ENCODE measurements at regions not wholly inside any gene's neighbourhood (a gene's known extent, or its start where the extent isn't known, plus 50 kb on each side); places are given as distances from the start of the nearest gene placed in this dataset.
A peak's percentile ranks its signal among the peaks of the same experiment; 100 is the strongest.
"Not testable (repeated sequence)": the region's sequence is repeated elsewhere in the genome, so short reads cannot be mapped to it uniquely, and the experiment has no call there.

DNA sequence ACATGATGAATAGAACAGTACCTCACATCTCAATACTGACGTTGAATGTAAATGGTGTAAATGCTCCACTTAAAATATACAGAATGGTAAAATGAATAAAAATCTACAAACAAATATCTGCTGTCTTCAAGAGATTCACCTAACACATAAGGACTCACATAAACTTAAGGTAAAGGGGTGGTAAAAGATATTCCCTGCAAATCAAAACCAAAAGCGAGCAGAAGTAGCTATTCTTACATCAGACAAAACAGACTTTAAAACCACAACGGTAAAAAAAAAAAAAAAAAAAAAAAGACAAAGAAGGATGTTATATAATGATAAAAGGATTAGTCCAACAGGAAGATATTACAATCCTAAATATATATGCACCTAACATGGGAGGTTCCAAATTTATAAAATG is 214.0 kb upstream of the MAST4 start:
- Mint-ChIP-seq H3K36me3 (no peaks in the 10 kb centered on the region), H3K27me3 (no peaks in the 10 kb centered on the region), H3K9me3 (peaks cover 10 to 13% of the 10 kb centered on the region in 2 donors), H3K4me3 (no peak overlapping the region), H3K27ac (no peak overlapping the region), H3K4me1 (no peaks in the 10 kb centered on the region)
- no peak for ATAC-seq (replicated peaks)
- DNase-seq = no peak

DNA sequence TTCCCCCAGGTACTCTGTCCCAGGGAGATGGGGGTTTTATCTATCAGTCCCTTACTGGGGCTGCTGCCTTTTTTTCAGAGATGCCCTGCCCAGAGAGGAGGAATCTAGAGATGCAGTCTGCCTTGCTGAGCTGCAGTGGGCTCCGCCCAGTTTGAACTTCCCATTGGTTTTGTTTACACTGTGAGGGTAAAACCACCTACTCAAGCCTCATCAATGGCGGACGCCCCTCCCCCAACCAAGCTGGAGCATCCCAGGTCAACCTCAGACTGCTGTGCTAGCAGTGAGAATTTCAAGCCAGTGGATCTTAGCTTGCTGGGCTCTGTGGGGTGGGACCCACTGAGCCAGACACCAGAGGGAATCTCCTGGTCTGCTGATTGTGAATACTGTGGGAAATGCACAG is 191.0 kb upstream of the MAST4 start:
- H3K27me3 Mint-ChIP-seq = peaks cover 14 to 22% of the 10 kb centered on the region in 2 donors
- not testable (repeated sequence) for ATAC-seq (replicated peaks); H3K36me3 Mint-ChIP-seq; H3K27ac Mint-ChIP-seq; H3K4me3 Mint-ChIP-seq; DNase-seq
- H3K9me3 Mint-ChIP-seq = peaks cover 7 to 11% of the 10 kb centered on the region in 2 donors
- H3K4me1 Mint-ChIP-seq = peaks cover 10 to 13% of the 10 kb centered on the region in 2 donors

DNA sequence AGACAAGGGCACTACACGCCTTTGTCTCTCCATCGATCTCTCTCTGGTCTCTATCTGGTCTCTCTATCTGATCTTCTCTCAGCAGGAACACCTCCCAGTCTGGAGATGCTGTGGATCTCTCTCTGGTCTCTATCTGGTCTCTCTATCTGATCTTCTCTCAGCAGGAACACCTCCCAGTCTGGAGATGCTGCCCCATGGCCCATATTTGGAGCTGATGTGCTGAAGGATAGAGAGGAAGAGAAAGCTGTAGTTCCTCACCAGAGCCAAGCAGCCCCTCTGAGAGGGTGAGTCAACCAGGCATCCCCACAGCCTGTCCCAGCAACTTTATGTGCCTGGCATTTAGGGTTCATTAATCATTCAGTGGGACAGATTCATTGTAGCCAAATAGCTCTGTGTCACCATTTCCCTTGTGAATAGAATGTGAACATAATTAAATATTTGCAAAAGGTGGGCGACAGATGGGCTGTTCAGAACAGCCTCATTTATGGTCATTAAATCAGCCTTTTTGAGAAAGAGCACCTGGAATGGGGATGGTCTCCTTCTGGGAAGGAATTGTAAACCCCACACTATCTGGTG is 189.3 kb upstream of the MAST4 start:
- peaks cover 0 to 3% of the 10 kb centered on the region in 2 donors for H3K36me3 Mint-ChIP-seq
- DNase-seq (no peak), ATAC-seq (replicated peaks) (peak; percentile 75 to 87)
- peaks cover 7 to 11% of the 10 kb centered on the region in 2 donors for H3K9me3 Mint-ChIP-seq
- no peak overlapping the region for H3K4me3 Mint-ChIP-seq
- H3K4me1 Mint-ChIP-seq = peaks cover 6 to 13% of the 10 kb centered on the region in 2 donors
- H3K27ac Mint-ChIP-seq = no peak overlapping the region
- H3K27me3 Mint-ChIP-seq = peaks cover 14 to 22% of the 10 kb centered on the region in 2 donors

DNA sequence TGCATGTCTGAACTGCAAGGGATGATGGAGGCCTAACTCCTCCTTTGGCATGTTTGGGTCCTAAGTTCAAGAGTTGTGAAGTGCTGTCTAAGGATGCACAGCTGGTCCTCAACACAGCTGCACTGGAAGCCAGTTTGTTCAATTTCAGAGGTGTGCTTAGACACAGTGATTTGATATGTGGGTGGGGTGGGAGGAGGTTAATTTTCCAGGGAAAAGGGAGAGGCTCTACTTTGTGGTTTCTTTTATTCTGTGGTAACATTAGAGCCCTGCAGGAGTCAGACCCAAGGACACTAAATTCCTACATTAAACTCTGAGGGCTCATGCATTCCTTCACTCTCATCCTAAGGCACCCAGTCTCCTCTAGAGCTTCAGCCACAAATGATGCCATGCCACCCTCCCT is 188.4 kb upstream of the MAST4 start:
- Mint-ChIP-seq H3K4me1 (peaks cover 6 to 13% of the 10 kb centered on the region in 2 donors), H3K27ac (no peak overlapping the region), H3K9me3 (peaks cover 7 to 11% of the 10 kb centered on the region in 2 donors), H3K27me3 (peaks cover 14 to 16% of the 10 kb centered on the region in 2 donors), H3K4me3 (no peak overlapping the region), H3K36me3 (peaks cover 0 to 3% of the 10 kb centered on the region in 2 donors)
- no peak for DNase-seq
- ATAC-seq (replicated peaks) = no peak

DNA sequence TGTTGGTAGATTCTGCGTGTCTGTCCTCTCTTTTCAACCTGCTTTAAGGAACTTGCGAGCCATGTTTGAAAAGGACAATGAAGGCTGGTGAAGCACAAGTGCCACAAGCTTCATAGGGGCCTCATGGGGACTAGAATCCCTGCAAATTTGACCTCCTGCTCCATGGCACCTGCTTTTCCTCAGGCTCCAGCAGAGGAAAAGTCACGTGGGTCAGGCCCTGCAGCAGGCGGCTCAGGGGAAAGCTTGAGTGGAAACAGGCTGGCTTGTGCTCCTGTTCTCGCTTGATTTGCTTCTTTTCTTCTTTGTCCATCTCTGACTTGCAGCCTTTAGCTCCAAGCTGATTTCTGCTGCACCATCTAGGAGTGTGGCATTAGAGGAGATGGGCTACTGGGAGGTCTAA is 187.6 kb upstream of the MAST4 start:
- Mint-ChIP-seq H3K36me3 (peaks cover 0 to 3% of the 10 kb centered on the region in 2 donors), H3K27me3 (peaks cover 9 to 16% of the 10 kb centered on the region in 2 donors), H3K4me3 (no peak overlapping the region), H3K9me3 (peaks cover 7 to 9% of the 10 kb centered on the region in 2 donors), H3K27ac (no peak overlapping the region), H3K4me1 (peaks cover 6 to 13% of the 10 kb centered on the region in 2 donors)
- ATAC-seq (replicated peaks) = no peak
- DNase-seq = no peak

DNA sequence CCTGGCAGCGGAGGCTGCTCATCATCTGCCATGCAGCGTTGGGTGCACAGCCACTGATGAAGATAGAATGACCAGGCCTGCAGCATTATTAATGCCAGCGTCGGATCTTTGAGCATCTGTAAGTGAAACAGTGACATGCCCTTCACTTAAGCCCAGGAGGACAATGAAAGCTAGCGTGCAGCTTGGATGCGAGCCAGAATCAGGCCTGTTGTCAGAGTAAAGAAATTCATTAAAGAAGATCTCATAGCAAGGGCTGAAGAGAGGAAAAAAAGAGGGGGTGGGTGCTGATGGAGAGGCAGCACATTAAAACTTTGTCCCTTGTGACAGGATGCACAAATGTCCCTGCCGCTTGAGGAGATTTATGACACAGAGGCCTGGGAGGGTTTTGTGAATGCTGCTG is 186.1 kb upstream of the MAST4 start:
- peaks cover 3 to 6% of the 10 kb centered on the region in 2 donors for H3K9me3 Mint-ChIP-seq
- H3K4me3 Mint-ChIP-seq = no peak overlapping the region
- no peak overlapping the region for H3K27ac Mint-ChIP-seq
- peaks cover 6 to 13% of the 10 kb centered on the region in 2 donors for H3K4me1 Mint-ChIP-seq
- no peak for ATAC-seq (replicated peaks)
- H3K27me3 Mint-ChIP-seq = peaks cover 0 to 11% of the 10 kb centered on the region in 2 donors
- no peak for DNase-seq
- H3K36me3 Mint-ChIP-seq = no peaks in the 10 kb centered on the region

DNA sequence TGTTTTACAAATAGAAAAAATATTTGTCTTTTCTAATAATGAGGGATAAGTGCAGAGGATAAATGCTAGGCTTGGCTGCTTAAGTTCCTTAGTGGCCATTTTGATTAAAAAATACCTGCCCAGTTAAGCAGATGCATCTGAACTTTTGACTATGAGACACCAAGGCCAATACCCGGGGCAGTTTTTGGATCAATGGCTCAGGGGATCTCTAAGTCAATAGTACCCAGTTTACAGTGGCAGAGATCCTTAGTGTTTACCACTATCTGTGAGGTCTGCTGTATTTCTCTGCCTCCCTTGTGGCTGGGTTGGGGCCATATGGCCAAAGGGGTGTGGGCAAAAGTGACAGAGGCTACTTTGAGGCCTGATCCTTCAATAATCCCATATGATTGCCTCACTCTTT is 184.5 kb upstream of the MAST4 start:
- no peak overlapping the region for H3K27ac Mint-ChIP-seq
- ATAC-seq (replicated peaks) = no peak
- H3K36me3 Mint-ChIP-seq = no peaks in the 10 kb centered on the region
- peaks cover 3 to 6% of the 10 kb centered on the region in 2 donors for H3K9me3 Mint-ChIP-seq
- peaks cover 0 to 6% of the 10 kb centered on the region in 2 donors for H3K27me3 Mint-ChIP-seq
- peaks cover 3 to 15% of the 10 kb centered on the region in 2 donors for H3K4me1 Mint-ChIP-seq
- H3K4me3 Mint-ChIP-seq = no peak overlapping the region
- DNase-seq = no peak

DNA sequence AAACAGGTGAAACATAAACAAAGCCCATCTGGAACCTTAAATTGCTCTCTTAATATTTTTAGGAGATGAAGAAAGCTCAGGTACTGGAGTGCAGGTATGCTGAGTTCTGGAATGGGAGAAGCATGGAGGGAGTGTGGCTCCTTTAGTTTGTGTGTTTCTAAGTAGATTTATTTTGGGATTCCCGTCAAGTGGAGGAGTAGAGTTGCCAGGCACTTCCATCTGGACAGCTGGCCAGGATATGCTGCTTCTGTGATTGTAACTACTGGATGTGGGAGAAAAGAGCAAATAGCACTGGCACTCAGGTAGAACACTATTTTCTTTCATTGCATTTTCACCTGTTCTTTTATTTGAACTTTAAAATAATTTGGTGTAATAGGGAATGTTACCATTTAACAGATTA is 182.3 kb upstream of the MAST4 start:
- peaks cover 2 to 9% of the 10 kb centered on the region in 2 donors for H3K4me1 Mint-ChIP-seq
- DNase-seq (no peak), ATAC-seq (replicated peaks) (no peak)
- H3K9me3 Mint-ChIP-seq = peaks cover 3 to 4% of the 10 kb centered on the region in 2 donors
- no peaks in the 10 kb centered on the region for H3K36me3 Mint-ChIP-seq
- no peaks in the 10 kb centered on the region for H3K27me3 Mint-ChIP-seq
- no peak overlapping the region for H3K27ac Mint-ChIP-seq
- no peak overlapping the region for H3K4me3 Mint-ChIP-seq

DNA sequence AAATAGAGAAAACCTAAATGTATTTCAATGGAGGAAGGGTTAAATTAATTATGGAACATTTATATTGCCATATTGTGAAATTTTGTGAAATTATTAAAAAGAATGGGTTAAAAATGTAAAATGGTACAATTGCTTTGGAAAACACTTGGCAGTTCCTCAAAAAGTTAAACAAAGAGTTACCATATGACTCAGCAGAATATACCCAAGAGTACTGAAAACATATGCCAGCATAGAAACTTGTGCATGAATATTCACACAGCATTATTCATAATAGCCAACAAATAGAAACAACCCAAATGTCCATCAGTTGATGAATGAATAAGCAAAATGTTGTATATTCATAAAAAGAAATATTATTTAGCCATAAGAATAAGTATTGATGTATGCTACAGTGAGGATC is 181.0 kb upstream of the MAST4 start:
- Mint-ChIP-seq H3K4me1 (peaks cover 0 to 9% of the 10 kb centered on the region in 2 donors), H3K4me3 (no peak overlapping the region), H3K9me3 (peaks cover 0 to 2% of the 10 kb centered on the region in 2 donors), H3K36me3 (no peaks in the 10 kb centered on the region), H3K27ac (no peak overlapping the region), H3K27me3 (peaks cover 0 to 6% of the 10 kb centered on the region in 2 donors)
- ATAC-seq (replicated peaks) (peak in 1 of 2 donors; percentile 57), DNase-seq (no peak)

DNA sequence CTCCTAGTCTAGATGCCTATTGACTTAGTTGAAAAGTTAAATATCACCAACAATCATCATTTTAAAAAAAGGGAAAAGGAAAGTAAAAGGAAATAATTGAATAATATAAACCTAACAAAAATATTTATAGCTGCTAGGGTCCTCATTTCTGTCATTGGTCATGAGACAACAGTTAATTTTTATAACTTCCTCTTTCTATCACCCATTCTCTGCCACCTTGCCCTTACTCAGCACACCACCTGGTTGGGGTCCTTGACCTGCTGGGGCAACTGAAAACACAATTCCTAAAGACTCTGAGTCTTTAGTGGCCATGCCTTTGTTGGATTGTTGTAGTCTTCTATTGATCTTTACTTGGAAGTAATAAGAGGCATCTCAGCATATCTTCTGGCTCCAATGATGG is 179.5 kb upstream of the MAST4 start:
- Mint-ChIP-seq H3K4me3 (no peak overlapping the region), H3K27ac (no peak overlapping the region), H3K36me3 (no peaks in the 10 kb centered on the region), H3K4me1 (peaks cover 2 to 15% of the 10 kb centered on the region in 2 donors), H3K9me3 (peaks cover 0 to 3% of the 10 kb centered on the region in 2 donors), H3K27me3 (peaks cover 0 to 10% of the 10 kb centered on the region in 2 donors)
- DNase-seq = no peak
- ATAC-seq (replicated peaks) = no peak

DNA sequence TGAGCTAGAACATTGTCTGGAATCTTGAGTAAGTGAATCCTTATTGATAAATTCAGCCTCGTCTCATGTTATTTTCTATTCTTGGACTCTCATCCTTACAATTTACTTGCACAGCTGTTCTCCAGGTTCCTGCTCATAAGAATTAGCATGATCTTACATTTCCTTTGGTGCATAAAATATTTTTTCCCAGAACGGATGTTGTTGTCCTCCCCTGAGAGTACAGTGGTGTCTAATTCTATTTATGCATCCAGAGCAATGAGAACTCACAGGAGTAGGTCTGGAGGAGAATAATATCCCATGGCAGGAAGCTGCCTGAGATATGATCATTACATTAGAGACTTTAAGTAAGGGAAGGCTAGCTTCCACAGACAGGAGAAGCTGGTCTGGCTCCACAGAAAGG is 178.4 kb upstream of the MAST4 start:
- no peaks in the 10 kb centered on the region for H3K36me3 Mint-ChIP-seq
- H3K9me3 Mint-ChIP-seq = peaks cover 0 to 8% of the 10 kb centered on the region in 2 donors
- peaks cover 0 to 10% of the 10 kb centered on the region in 2 donors for H3K27me3 Mint-ChIP-seq
- H3K27ac Mint-ChIP-seq = no peak overlapping the region
- peaks cover 2 to 15% of the 10 kb centered on the region in 2 donors for H3K4me1 Mint-ChIP-seq
- DNase-seq (no peak), ATAC-seq (replicated peaks) (no peak)
- no peak overlapping the region for H3K4me3 Mint-ChIP-seq

DNA sequence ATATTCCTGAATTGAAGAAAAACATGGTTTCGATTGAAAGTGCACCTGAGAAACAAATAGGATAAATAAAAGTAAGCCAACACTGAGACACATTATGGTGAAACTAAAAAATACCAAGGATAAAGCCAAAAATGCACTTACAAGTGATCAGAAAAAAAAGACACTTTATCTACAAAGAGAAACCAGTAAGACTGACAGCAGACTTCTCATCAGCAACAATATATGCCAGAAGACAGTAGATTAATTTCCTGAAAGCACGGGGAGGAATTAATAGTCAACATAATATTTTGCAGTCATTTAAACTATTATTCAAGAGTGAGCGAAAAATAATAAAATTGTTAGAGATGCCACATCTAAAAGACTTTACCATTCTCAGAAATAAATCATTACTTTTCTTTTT is 172.7 kb upstream of the MAST4 start:
- peaks cover 0 to 11% of the 10 kb centered on the region in 2 donors for H3K27me3 Mint-ChIP-seq
- peaks cover 0 to 5% of the 10 kb centered on the region in 2 donors for H3K36me3 Mint-ChIP-seq
- ATAC-seq (replicated peaks) (no peak), DNase-seq (no peak)
- H3K9me3 Mint-ChIP-seq = peaks cover 7 to 11% of the 10 kb centered on the region in 2 donors
- H3K4me1 Mint-ChIP-seq = peaks cover 2 to 6% of the 10 kb centered on the region in 2 donors
- H3K4me3 Mint-ChIP-seq = no peak overlapping the region
- no peak overlapping the region for H3K27ac Mint-ChIP-seq

DNA sequence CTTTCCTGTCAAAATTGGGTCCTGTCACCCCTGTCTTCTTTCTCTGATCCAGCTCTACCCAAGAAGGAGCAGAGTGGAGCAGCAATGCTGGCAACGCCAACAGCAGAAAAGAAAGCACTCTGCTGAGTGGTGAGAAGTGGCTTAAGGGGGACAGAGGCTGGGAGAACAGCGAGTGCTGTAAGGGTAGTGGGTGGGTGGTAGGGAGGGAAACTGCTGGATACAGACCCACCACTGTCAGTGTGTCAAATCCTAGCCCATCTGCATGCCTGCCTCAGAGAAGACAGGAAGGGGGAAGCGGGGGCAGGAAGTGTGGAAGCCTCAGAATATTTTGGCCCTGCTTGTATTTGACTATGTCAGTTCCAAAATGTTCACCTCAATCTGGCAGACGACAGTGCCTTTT is 170.4 kb upstream of the MAST4 start:
- H3K4me3 Mint-ChIP-seq = no peak overlapping the region

DNA sequence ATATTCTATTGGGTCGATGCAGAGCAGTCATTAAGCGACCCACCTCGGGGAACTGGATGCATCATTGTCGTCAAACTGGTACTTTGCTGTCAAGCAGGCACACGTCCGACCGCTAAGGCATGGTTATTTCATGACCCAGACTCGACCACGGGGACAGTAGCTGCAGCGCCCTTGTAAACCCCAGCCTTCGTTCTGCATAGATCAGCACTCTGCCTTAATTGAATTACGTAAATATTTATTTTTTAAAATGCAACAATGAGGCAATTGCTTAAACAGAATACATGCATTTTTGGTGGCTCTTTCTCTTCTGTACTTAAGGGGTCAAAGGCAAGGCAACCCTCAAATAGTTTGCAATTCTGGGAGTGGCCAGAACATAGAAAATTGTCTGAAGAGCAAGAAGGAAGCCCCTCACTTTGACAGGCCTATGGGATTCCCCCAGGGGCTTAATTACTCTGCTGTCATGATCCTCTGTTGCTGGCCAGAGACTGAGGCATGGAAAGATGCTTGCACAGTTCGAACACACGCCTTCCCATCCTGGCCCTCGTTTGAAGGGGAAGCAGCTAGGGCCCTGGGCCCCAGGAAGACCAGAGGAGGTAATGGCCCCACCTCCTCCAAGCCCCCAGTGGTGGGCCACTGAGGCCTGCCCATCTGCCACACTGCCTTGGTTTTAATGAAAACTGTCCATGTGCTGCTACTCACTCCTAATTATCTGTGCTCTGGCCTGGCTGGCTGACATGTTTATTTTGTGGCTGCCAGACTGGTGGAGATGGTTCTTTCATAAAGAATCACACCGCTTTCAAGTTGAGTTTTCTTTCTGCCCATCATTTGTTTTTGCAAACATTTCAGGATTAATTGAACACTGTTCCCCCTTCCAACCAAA is 169.7 kb upstream of the MAST4 start:
- no peak for DNase-seq
- Mint-ChIP-seq H3K27me3 (peaks cover 0 to 4% of the 10 kb centered on the region in 2 donors), H3K4me3 (no peak overlapping the region), H3K9me3 (peaks cover 7 to 9% of the 10 kb centered on the region in 2 donors), H3K36me3 (peaks cover 0 to 5% of the 10 kb centered on the region in 2 donors), H3K27ac (no peak overlapping the region), H3K4me1 (no peaks in the 10 kb centered on the region)
- ATAC-seq (replicated peaks) = no peak

More for the DNA sequence above, 170.4 kb upstream of the MAST4 start:
- ATAC-seq (replicated peaks) = no peak
- H3K27me3 Mint-ChIP-seq = peaks cover 0 to 7% of the 10 kb centered on the region in 2 donors
- H3K27ac Mint-ChIP-seq = no peak overlapping the region
- peaks cover 7 to 11% of the 10 kb centered on the region in 2 donors for H3K9me3 Mint-ChIP-seq
- DNase-seq = no peak
- peaks cover 0 to 5% of the 10 kb centered on the region in 2 donors for H3K36me3 Mint-ChIP-seq
- peaks cover 2 to 3% of the 10 kb centered on the region in 2 donors for H3K4me1 Mint-ChIP-seq

DNA sequence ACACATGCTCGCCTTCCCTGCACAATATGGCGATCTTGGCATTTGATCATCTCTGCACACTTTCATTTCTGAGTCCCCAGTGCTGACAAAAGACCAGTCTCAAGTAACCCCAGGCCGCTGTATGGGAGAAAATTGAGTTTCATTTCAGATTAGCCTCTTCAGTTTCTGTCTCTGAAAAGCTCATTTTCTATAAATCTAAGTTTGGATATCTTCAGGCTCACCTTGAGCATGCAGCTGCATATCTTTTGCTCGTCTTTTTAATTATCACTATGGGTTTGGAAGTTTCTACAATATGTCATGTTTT is 169.1 kb upstream of the MAST4 start:
- Mint-ChIP-seq H3K27me3 (peaks cover 0 to 4% of the 10 kb centered on the region in 2 donors), H3K36me3 (peaks cover 0 to 5% of the 10 kb centered on the region in 2 donors), H3K9me3 (peaks cover 9 to 10% of the 10 kb centered on the region in 2 donors), H3K27ac (no peak overlapping the region), H3K4me3 (no peak overlapping the region), H3K4me1 (no peaks in the 10 kb centered on the region)
- no peak for ATAC-seq (replicated peaks)
- no peak for DNase-seq
